ENCODE measurements at regions not wholly inside any gene's neighbourhood (a gene's known extent, or its start where the extent isn't known, plus 50 kb on each side); places are given as distances from the start of the nearest gene placed in this dataset.
A peak's percentile ranks its signal among the peaks of the same experiment; 100 is the strongest.

GRCh38 chr10:3964516-3964915 lies 179.5 kb upstream of the KLF6 start:
- POLR2A ChIA-PET (ENCODE audit: unreplicated experiment), result interaction anchor here (0.7 kb wide), 1 partner anchor 1149 kb away, joined by 3 read pairs; no protein-coding TSS in a partner anchor
- no peak overlapping the region for H3K4me2 ChIP-seq (ENCODE audit: low read length)
- no peaks in the 10 kb centered on the region; the same call in 1 of the 2 replicates for H3K4me1 ChIP-seq (ENCODE audit: insufficient read depth, low read length)
- no peaks in the 10 kb centered on the region for H3K9me2 ChIP-seq (replicated peaks; ENCODE audit: low read length)
- H3K79me2 ChIP-seq (ENCODE audit: low read length), result no peaks in the 10 kb centered on the region
- ATAC-seq (no peak), DNase-seq (no peak)
- no peaks in the 10 kb centered on the region for H4K20me1 ChIP-seq (ENCODE audit: low read length)
- H3K9ac ChIP-seq (ENCODE audit: low read length), result no peak overlapping the region
- BruUV-seq (replicated peaks), result no TSS peak
- H3K27me3 ChIP-seq (ENCODE audit: low read length), result no peaks in the 10 kb centered on the region
- no peaks in the 10 kb centered on the region for H3F3A ChIP-seq (ENCODE audit: low read length, unreplicated experiment)
- no peak overlapping the region for H3K27ac ChIP-seq (ENCODE audit: low read length)
- no peak overlapping the region for H2AFZ ChIP-seq (ENCODE audit: low read length)
- H3K9me3 ChIP-seq (ENCODE audit: low read length), result no peaks in the 10 kb centered on the region
- no peaks in the 10 kb centered on the region for H3K36me3 ChIP-seq (ENCODE audit: low read depth, low read length)
- intact Hi-C loops (cut with micrococcal nuclease), result no loop called here
- H3K4me3 ChIP-seq (ENCODE audit: low read length), result no peak overlapping the region
- no peak for TF ChIP-seq CTCF (conservative IDR thresholded peaks at IDR 0.05; ENCODE audit: low read depth, low read length)
- CTCF ChIA-PET, result no interaction called here

GRCh38 chr10:3963191-3963673 lies 178.2 kb upstream of the KLF6 start:
- POLR2A ChIA-PET (ENCODE audit: unreplicated experiment), result interaction anchor here (0.6 kb wide), 1 partner anchor 180 kb away, joined by 3 read pairs; no protein-coding TSS in a partner anchor
- DNase-seq, result peak; percentile 7
- no peak overlapping the region for H3K27ac ChIP-seq (ENCODE audit: low read length)

GRCh38 chr10:3961082-3961481 lies 176.1 kb upstream of the KLF6 start:
- Histone ChIP-seq H4K20me1 (ENCODE audit: low read length) (no peaks in the 10 kb centered on the region), H3K4me1 (ENCODE audit: insufficient read depth, low read length) (no peaks in the 10 kb centered on the region; the same call in 1 of the 2 replicates), H3K27me3 (ENCODE audit: low read length) (no peaks in the 10 kb centered on the region), H3K79me2 (ENCODE audit: low read length) (no peaks in the 10 kb centered on the region), H3K36me3 (ENCODE audit: low read depth, low read length) (no peaks in the 10 kb centered on the region), H3K4me3 (ENCODE audit: low read length) (no peak overlapping the region), H2AFZ (ENCODE audit: low read length) (no peak overlapping the region), H3K27ac (ENCODE audit: low read length) (no peak overlapping the region), H3K9me2 (replicated peaks; ENCODE audit: low read length) (no peaks in the 10 kb centered on the region), H3K9me3 (ENCODE audit: low read length) (no peaks in the 10 kb centered on the region), H3K4me2 (ENCODE audit: low read length) (no peak overlapping the region), H3F3A (ENCODE audit: low read length, unreplicated experiment) (no peaks in the 10 kb centered on the region), H3K9ac (ENCODE audit: low read length) (no peak overlapping the region)
- no TSS peak for BruUV-seq (replicated peaks)
- intact Hi-C loops (cut with micrococcal nuclease), result no loop called here
- ChIA-PET CTCF (no interaction called here), POLR2A (ENCODE audit: unreplicated experiment) (interaction anchor here (0.7 kb wide), 1 partner anchor 15 kb away, joined by 3 read pairs; no protein-coding TSS in a partner anchor)
- DNase-seq, result no peak
- no peak for ATAC-seq
- TF ChIP-seq CTCF (conservative IDR thresholded peaks at IDR 0.05; ENCODE audit: low read depth, low read length) (no peak), EZH2 (IDR thresholded peaks at IDR 0.05; ENCODE audit: low read length, unreplicated experiment) (no peak), EZH2phosphoT487 (IDR thresholded peaks at IDR 0.05; ENCODE audit: borderline replicate concordance, low read length) (no peak)

More at GRCh38 chr10:3963191-3963673, 178.2 kb upstream of the KLF6 start:
- no peak overlapping the region for H3K4me3 ChIP-seq (ENCODE audit: low read length)
- peak; percentile 49 for ATAC-seq
- CTCF ChIA-PET, result no interaction called here
- TF ChIP-seq EZH2 (IDR thresholded peaks at IDR 0.05; ENCODE audit: low read length, unreplicated experiment) (no peak), EZH2phosphoT487 (IDR thresholded peaks at IDR 0.05; ENCODE audit: borderline replicate concordance, low read length) (no peak), CTCF (conservative IDR thresholded peaks at IDR 0.05; ENCODE audit: low read depth, low read length) (no peak)
- H3K9me3 ChIP-seq (ENCODE audit: low read length), result no peaks in the 10 kb centered on the region
- intact Hi-C loops (cut with micrococcal nuclease), result no loop called here
- H3K9ac ChIP-seq (ENCODE audit: low read length), result no peak overlapping the region
- H3K27me3 ChIP-seq (ENCODE audit: low read length), result no peaks in the 10 kb centered on the region
- no peak overlapping the region for H2AFZ ChIP-seq (ENCODE audit: low read length)
- no peaks in the 10 kb centered on the region for H3K36me3 ChIP-seq (ENCODE audit: low read depth, low read length)
- H3K4me1 ChIP-seq (ENCODE audit: insufficient read depth, low read length), result no peaks in the 10 kb centered on the region; the same call in 1 of the 2 replicates
- no peaks in the 10 kb centered on the region for H3F3A ChIP-seq (ENCODE audit: low read length, unreplicated experiment)
- H4K20me1 ChIP-seq (ENCODE audit: low read length), result no peaks in the 10 kb centered on the region
- no peaks in the 10 kb centered on the region for H3K9me2 ChIP-seq (replicated peaks; ENCODE audit: low read length)
- no TSS peak for BruUV-seq (replicated peaks)
- H3K4me2 ChIP-seq (ENCODE audit: low read length), result no peak overlapping the region
- H3K79me2 ChIP-seq (ENCODE audit: low read length), result no peaks in the 10 kb centered on the region

All from PC-3 (cell line).